ENCODE measurements at regions not wholly inside any gene's neighbourhood (a gene's known extent, or its start where the extent isn't known, plus 50 kb on each side); places are given as distances from the start of the nearest gene placed in this dataset.

DNA sequence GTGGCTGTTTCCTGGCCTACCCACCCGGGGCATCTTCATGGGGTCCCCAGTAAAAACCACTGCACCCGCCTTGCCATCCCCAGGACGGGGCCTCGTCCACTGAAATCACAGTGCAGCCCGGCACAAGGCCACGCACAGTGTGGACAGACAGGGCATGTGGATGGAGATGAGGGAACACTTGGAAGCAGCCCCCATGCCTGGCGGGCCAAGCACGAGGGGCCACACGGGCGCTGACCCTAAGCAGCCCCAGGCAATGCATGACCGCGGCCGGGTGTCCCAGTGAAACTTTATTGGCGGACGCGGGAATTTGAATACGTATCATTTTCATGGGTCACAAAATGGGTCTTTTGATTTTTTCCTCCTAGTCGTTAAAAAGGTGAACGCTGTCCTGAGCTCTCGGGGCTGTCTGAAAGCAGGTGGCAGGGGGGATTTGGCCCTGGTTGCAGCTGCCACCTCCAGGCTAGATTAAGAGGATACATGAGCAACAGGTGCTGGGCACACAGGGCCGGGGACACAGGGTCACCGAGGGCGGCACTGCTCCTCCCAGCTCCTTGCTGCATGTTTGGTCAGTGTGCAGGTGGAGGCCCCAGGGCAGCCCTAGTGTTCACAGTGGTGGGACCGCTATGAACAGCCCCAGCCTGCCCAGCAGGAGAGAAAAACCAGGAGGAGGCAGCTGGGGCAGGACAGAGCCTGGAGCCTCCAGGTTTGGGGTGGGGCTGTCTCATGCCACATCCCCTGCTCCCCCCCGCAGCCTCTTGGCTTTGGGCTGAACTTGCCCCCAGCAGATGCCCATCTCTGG is 74.9 kb upstream of the SLCO4A1 start:
- intact Hi-C loops (cut with micrococcal nuclease) = no loop called here
- Mint-ChIP-seq H3K36me3 (ENCODE audit: insufficient read depth, unreplicated experiment) (no peaks in the 10 kb centered on the region), H3K27me3 (ENCODE audit: insufficient read depth, unreplicated experiment) (peaks cover 43% of the 10 kb centered on the region), H3K4me3 (ENCODE audit: unreplicated experiment) (no peak overlapping the region), H3K27ac (ENCODE audit: low read depth, unreplicated experiment) (no peak overlapping the region), H3K9me3 (ENCODE audit: unreplicated experiment) (no peaks in the 10 kb centered on the region), H3K4me1 (ENCODE audit: insufficient read depth, unreplicated experiment) (no peaks in the 10 kb centered on the region)
- no peak for DNase-seq (ENCODE audit: unreplicated experiment)
- TF ChIP-seq, protein P1, sequence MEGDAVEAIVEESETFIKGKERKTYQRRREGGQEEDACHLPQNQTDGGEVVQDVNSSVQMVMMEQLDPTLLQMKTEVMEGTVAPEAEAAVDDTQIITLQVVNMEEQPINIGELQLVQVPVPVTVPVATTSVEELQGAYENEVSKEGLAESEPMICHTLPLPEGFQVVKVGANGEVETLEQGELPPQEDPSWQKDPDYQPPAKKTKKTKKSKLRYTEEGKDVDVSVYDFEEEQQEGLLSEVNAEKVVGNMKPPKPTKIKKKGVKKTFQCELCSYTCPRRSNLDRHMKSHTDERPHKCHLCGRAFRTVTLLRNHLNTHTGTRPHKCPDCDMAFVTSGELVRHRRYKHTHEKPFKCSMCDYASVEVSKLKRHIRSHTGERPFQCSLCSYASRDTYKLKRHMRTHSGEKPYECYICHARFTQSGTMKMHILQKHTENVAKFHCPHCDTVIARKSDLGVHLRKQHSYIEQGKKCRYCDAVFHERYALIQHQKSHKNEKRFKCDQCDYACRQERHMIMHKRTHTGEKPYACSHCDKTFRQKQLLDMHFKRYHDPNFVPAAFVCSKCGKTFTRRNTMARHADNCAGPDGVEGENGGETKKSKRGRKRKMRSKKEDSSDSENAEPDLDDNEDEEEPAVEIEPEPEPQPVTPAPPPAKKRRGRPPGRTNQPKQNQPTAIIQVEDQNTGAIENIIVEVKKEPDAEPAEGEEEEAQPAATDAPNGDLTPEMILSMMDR (IDR thresholded peaks at IDR 0.05; ENCODE audit: unreplicated experiment) = no peak
- ChIA-PET CTCF (interaction anchor here (1.4 kb wide), 1 partner anchor 49 kb away, joined by 6 read pairs; no protein-coding TSS in a partner anchor), POLR2A (no interaction called here)
- BruUV-seq (replicated peaks) = no TSS peak

DNA sequence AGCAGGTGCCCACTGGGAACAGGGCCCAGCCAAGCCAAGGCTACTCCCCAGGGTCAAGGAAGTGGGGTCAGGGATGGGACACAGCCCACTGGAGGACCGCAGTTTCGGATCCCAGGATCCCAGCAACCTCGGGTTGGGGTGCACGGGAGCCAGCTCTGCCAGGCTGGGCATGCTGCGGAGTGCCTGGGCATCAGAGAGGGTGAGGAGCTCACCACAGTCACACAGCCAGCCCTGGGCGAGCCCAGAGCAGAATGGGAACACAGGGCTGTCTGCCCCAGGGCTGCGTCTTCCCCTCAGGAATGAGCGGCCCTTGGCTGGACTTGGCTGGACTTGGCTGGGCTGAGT is 74.3 kb upstream of the SLCO4A1 start:
- Mint-ChIP-seq H3K36me3 (ENCODE audit: insufficient read depth, unreplicated experiment) (no peaks in the 10 kb centered on the region), H3K4me1 (ENCODE audit: insufficient read depth, unreplicated experiment) (no peaks in the 10 kb centered on the region), H3K4me3 (ENCODE audit: unreplicated experiment) (no peak overlapping the region), H3K27ac (ENCODE audit: low read depth, unreplicated experiment) (no peak overlapping the region), H3K27me3 (ENCODE audit: insufficient read depth, unreplicated experiment) (peaks cover 43% of the 10 kb centered on the region), H3K9me3 (ENCODE audit: unreplicated experiment) (no peaks in the 10 kb centered on the region)
- intact Hi-C loops (cut with micrococcal nuclease) = no loop called here
- no peak for DNase-seq (ENCODE audit: unreplicated experiment)
- TF ChIP-seq, protein P1 (IDR thresholded peaks at IDR 0.05; ENCODE audit: unreplicated experiment) = no peak
- ChIA-PET CTCF (interaction anchor here (1.4 kb wide), 1 partner anchor 49 kb away, joined by 6 read pairs; no protein-coding TSS in a partner anchor), POLR2A (no interaction called here)
- BruUV-seq (replicated peaks) = no TSS peak

DNA sequence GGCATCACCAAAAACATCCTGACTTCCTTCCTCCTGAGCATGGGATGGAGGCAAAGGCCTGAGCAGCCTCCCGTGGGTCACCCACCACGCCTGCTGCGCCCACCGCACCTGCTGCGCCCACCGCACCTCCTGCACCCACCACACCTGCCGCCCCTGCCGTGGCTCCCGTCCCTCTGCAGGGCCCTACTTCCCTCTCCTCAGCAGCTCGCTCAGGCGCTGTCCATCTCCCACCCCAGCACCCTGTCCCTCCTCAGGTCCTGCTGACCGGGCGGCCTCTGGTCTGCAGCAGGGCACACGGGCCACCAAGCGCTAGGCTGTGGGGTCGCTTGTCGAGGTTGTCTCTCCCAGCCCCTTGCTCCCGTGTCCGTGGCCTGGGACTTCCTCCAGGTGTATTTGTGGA is 72.7 kb upstream of the SLCO4A1 start:
- Mint-ChIP-seq H3K36me3 (ENCODE audit: insufficient read depth, unreplicated experiment) (no peaks in the 10 kb centered on the region), H3K27me3 (ENCODE audit: insufficient read depth, unreplicated experiment) (peaks cover 50% of the 10 kb centered on the region), H3K9me3 (ENCODE audit: unreplicated experiment) (no peaks in the 10 kb centered on the region), H3K4me1 (ENCODE audit: insufficient read depth, unreplicated experiment) (no peaks in the 10 kb centered on the region), H3K4me3 (ENCODE audit: unreplicated experiment) (no peak overlapping the region), H3K27ac (ENCODE audit: low read depth, unreplicated experiment) (no peak overlapping the region)
- no peak for DNase-seq (ENCODE audit: unreplicated experiment)
- intact Hi-C loops (cut with micrococcal nuclease) = no loop called here
- TF ChIP-seq, protein P1 (IDR thresholded peaks at IDR 0.05; ENCODE audit: unreplicated experiment) = no peak
- BruUV-seq (replicated peaks) = no TSS peak
- ChIA-PET CTCF (interaction anchor here (0.8 kb wide), 1 partner anchor 9 kb away, joined by 4 read pairs; no protein-coding TSS in a partner anchor), POLR2A (no interaction called here)

DNA sequence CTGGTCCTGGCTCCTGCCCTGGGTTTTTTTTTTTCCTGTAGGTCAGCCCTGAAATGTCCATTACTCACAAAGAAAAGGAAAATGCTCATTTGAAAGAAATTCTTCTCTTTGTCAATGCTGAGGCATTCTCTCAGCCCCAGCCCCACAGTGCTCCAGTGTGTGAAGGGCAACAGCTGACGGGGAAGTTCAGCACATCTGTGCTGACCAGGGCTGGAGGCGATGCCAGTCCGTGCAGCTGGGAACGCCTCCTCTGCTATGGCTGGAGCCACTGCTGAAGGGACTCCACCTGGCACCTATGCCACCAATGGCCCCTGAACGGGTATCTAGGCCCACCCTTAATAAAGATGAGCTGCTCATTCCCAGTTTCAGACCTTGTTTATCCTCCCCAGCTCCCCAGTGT is 71.9 kb upstream of the SLCO4A1 start:
- Mint-ChIP-seq H3K4me1 (ENCODE audit: insufficient read depth, unreplicated experiment) (no peaks in the 10 kb centered on the region), H3K9me3 (ENCODE audit: unreplicated experiment) (no peaks in the 10 kb centered on the region), H3K36me3 (ENCODE audit: insufficient read depth, unreplicated experiment) (no peaks in the 10 kb centered on the region), H3K27ac (ENCODE audit: low read depth, unreplicated experiment) (no peak overlapping the region), H3K4me3 (ENCODE audit: unreplicated experiment) (no peak overlapping the region), H3K27me3 (ENCODE audit: insufficient read depth, unreplicated experiment) (peaks cover 58% of the 10 kb centered on the region)
- TF ChIP-seq, protein P1 (IDR thresholded peaks at IDR 0.05; ENCODE audit: unreplicated experiment) = no peak
- CTCF ChIA-PET = interaction anchor here (0.6 to 1.0 kb wide), 4 partner anchors 31 to 221 kb away, joined by 3 to 4 read pairs (median 3); no protein-coding TSS in a partner anchor
- no TSS peak for BruUV-seq (replicated peaks)
- DNase-seq (ENCODE audit: unreplicated experiment) = no peak
- intact Hi-C loops (cut with micrococcal nuclease) = no loop called here
- POLR2A ChIA-PET = interaction anchor here (1.1 kb wide), 1 partner anchor 33 kb away, joined by 4 read pairs; no protein-coding TSS in a partner anchor
